ENCODE measurements at regions not wholly inside any gene's neighbourhood (a gene's known extent, or its start where the extent isn't known, plus 50 kb on each side); places are given as distances from the start of the nearest gene placed in this dataset.

GRCh38 chr15:100703032-100703578 lies 100.7 kb downstream of the ASB7 start:
- peak; percentile 51 for DNase-seq (ENCODE audit: low spot score)

DNA sequence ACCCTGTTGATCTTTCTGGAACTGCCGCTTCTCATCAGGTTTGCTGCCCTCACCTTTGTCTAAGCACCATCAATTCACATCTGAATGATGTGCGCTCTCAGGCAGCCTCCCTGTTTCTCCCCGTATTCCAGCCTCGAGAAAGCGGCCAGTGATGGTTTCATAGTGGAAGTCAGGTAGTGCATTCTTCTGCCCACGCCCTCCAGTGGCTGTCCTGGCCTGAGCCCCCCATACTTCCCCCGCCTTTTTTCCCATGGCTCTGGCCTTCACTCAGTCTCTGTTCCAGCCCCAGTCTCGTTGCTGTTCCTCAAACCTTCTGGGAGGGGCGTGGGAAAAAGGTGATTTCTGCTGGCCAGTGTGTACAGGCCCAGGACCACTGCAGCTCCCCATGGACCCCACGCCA lies 101.3 kb downstream of the ASB7 start:
- DNase-seq (ENCODE audit: low spot score) = no peak

DNA sequence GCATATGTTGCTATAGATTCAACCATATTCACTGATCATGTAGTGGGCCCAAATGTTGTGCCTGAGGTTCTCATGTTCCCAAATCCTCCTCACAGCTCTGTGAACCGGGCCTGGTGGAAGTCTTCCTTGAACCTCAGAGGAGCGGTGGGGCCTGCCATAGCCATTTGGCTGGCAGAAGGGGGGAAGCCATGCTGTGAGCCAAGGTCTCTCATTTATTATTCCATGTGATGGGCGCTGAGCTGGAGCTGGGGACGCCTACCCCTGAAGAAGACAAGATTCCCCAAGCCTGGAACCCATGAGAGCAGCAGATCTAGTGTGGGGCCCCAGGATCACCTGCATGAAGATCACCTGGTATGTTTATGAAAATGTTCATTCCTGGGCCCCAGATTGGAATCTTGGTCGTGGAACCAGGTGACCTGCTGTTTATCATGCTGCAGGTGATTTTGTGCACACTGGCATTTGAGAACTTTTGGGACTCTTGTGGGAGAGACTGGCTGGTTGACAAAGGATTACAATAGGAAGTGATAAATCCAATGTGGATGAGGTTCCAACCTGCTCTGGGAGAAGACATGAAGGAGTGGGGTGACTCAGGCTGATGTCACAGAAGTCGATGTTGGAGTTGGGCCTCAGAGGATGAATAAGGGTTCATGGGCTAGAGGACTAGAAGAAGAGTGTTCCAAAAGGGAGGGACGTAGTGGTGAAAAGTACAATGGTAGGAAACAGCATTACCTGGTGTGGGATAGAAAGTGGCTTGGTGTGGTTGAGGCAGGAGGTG lies 102.1 kb downstream of the ASB7 start:
- DNase-seq (ENCODE audit: low spot score) = peak; percentile 71

DNA sequence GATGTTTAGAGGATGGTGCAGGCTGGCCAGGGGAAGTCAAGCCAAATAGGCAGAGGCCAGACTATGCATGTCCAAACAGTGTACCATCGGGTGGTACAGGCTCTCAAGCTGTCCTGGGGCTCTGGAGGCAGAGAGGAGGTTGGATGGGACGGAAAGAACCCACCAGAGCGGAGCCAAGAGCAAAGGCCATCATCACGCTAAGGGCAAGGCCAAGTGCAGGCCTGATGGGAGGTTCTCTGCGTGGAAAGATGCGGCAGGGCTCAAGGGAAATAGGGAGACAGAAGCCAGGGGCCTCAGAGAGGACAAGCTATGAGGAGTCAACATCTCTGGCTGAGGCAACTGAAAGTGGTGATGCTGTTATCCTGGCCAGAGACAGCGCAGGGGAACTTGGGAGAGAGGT lies 102.7 kb downstream of the ASB7 start:
- DNase-seq (ENCODE audit: low spot score) = no peak

- no peak for DNase-seq (ENCODE audit: low spot score)
Observed at GRCh38 chr15:100705841-100706240, 103.5 kb downstream of the ASB7 start.

DNA sequence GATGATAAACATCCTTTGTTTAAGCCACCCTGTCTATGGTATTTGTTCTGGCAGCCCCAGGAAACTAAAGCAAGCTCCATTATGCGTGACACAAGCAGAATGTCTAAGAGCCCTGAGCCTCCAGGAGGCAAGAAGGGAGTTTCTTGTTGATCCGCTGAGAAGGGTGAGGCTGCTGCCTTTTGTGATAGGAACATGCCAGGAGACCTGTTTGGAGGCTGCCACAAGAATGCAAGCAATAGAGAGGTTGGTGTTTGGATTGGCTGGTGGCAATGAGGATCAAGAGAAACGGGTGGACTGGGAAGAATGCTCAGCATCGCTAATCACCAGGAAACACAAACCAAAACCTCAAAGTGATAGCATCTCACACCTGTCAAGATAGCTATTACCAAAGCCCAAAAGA lies 104.8 kb downstream of the ASB7 start:
- DNase-seq (ENCODE audit: low spot score) = no peak

- DNase-seq (ENCODE audit: low spot score) = no peak
Observed at GRCh38 chr15:100708916-100709315, 106.5 kb downstream of the ASB7 start.

DNA sequence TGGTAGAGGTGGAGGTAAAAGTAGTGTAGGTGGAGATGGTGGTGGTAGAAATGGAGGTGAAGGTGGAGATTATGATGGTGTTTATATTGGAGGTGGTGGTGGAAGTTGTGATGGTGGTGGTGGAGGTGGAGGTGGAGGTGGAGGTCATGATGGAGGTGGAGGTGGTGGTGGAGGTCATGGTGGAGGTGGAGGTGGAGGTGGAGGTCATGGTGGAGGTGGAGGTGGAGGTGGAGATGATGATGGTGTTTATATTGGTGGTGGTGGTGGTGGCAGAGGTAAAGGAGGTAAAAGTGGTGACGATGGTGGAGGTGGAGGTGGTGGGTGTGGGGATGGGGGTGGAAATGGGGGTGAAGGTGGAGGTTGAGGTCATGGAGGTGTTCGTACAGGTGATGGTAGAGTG lies 107.8 kb downstream of the ASB7 start:
- DNase-seq (ENCODE audit: low spot score) = no peak

DNA sequence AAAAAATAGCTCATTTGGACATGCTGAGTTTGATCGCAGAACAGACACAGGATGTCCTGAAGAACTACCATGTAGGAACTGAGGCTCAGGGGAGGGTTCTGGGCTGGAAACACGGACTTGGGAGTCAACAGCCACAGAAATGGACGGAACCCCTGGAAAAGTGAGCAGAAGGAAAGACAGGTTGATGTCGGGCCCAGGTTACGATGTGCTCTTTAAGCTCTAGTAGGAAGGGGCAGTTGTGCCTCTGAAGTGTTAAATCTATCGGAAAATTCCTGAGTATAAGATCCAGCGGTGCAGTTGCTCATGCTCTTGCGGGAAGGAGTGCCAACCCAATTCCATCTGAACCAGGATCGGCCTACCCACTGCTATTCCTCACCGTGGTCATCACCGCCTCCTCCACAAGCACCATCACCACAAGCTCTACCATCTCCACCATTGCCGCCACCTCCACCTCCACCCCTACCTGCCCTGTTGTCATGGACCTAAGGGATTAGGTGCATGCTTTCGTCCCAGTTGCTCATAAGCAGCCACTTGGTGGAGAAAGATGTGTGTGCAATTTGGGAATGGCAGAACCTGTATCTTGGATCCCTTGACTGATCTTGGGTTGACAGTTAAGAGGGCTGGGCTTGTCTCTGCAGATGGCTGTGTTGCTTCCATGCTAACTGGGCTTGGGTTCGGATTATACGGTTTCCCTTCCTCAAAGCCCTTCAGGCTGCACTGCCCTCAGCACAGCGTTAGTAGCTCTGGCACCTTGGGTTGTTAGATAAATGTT lies 108.5 kb downstream of the ASB7 start:
- DNase-seq (ENCODE audit: low spot score) = no peak

DNA sequence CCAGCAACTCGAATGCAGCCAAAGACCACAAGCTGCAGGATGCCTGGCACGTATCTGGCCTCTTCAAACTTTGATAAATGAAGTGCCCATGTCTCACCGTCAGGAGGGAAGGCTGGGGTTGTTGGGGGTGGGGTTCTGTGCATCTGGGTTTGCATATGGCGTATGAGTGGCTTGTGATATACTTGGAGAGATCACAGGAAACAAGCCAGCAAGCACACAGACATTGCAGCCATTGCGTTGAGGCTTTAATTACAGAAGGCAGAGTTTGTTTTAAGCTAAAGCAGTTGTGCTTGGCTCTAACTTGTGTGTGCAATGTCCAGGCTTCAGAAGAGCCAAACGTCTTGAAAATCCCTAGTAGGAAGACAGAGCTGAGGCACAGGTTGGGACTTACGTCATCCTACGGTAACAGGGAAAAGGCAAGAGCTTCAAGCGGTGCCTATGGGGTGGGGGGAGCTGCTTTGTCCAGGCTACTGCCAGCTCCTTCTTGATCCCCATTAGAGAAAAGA lies 109.2 kb downstream of the ASB7 start:
- no peak for DNase-seq (ENCODE audit: low spot score)

GRCh38 chr15:100712226-100712625 lies 109.8 kb downstream of the ASB7 start:
- DNase-seq (ENCODE audit: low spot score) = no peak

- peak; percentile 98 for DNase-seq (ENCODE audit: low spot score)
Observed at GRCh38 chr15:100713163-100713867, 110.9 kb downstream of the ASB7 start.

GRCh38 chr15:100714034-100714748 lies 111.8 kb downstream of the ASB7 start:
- no peak for DNase-seq (ENCODE audit: low spot score)

DNA sequence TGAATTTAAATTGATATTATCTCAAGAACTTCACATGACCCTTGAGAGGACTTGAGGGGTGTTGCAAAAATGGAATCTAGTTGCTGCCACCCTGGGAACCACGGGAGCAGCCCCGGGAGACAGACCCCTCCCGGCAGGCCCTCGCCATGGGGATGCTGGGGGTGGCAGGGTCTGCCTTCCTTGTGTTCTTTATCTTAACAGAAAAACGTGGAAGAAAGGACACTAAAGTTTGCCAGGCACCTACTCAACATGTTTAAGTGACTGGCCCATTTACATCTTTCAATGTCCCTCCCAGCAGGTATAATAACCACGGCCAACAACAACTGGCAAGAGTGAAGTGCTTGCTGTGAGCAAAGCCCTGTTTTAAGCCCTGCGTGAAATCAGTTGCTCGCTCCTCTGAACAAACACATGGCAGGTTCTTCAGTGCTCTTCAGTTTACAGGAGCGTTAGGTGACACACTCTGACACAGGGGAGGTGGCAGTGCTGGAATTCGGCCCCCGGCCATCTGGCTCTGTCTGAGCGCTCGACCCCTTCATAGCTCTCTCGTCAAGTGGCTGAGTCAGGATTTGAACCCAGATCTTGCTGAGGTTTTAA lies 112.5 kb downstream of the ASB7 start:
- DNase-seq (ENCODE audit: low spot score) = no peak

GRCh38 chr15:100715571-100716455 lies 113.4 kb downstream of the ASB7 start:
- peak; percentile 66 for DNase-seq (ENCODE audit: low spot score)

DNA sequence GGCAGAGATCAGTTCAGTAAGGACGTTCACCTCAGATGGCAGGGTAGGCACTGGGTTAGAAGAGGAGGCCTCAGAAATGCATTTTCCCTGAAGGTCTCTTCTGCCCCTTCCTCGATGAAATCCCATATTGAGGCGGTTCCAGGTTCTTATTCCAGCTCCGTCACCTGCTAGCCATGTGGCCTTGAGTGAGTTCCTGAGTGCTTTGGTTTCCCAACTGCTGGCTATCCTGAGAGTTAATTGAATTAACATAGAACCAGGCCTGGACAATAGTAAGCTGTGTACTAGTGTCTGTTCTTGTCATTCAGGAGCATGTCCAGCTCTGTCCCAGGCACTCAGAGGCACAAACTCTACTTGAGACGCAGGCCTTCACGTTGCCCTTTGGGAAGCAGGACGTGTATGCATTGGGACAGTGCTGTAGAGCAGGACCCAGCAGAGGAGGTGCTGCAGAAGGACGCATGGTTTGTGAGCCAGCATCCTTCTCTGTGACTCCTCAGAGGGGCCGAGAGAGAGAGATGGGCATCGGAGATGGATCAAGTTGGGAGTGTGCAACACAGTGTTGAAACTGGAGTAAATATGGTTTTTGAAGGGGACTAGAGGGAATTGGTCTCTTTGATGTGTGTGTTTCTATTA lies 114.2 kb downstream of the ASB7 start:
- no peak for DNase-seq (ENCODE audit: low spot score)

DNA sequence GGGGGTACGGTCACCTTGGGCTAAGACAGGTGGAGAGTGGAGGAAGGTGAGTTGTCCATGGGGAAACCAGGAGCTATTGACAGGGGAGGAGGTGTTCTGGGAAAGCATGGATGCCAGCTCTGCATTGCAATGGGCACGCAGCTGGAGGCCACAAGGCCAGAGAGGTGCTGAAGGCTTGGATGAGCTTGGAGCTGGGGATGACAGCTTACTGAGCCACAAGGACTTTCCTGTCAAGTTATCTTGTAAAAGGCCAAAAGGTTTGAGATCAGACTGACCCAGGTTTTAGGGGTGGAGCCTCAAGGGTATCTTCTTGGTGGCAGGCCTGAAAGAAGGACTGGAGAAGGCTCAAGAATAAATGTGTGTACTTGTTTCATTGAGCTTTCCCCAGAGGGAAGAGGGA lies 115.2 kb downstream of the ASB7 start:
- DNase-seq (ENCODE audit: low spot score) = no peak

- no peak for DNase-seq (ENCODE audit: low spot score)
Observed at GRCh38 chr15:100718075-100718980, 115.9 kb downstream of the ASB7 start.

Measured in kidney tubule cell (primary cell).